NT2/D1 (cell line): ENCODE measurements at regions not wholly inside any gene's neighbourhood (a gene's known extent, or its start where the extent isn't known, plus 50 kb on each side); places are given as distances from the start of the nearest gene placed in this dataset.

Experiments used
- SUZ12 ChIP-seq: IDR thresholded peaks from 2 replicates; pipeline ENCODE4 v1.6.1; 2011; ENCODE audit not compliant: insufficient read length, insufficient read depth; ENCODE audit errors: extremely low read depth
- YY1 ChIP-seq: IDR thresholded peaks from 2 replicates; pipeline ENCODE4 v1.6.1; 2011; ENCODE audit not compliant: insufficient read length, insufficient read depth
- ZNF274 ChIP-seq: IDR thresholded peaks from 2 replicates; pipeline ENCODE4 v1.6.1; 2011; ENCODE audit warnings: mild to moderate bottlenecking, low read depth, low read length

- TF ChIP-seq SUZ12 (no peak), YY1 (no peak), ZNF274 (no peak)
Measured at GRCh38 chr16:74064120-74064735, 232.4 kb upstream of the PSMD7 start.
